Smooth muscle cell (in vitro differentiated cells): ENCODE measurements at regions not wholly inside any gene's neighbourhood (a gene's known extent, or its start where the extent isn't known, plus 50 kb on each side); places are given as distances from the start of the nearest gene placed in this dataset.

Experiments used
- DNase-seq: peaks from one replicate; lab custom pipeline; 2025; ENCODE audit not compliant: unreplicated experiment; lab: John Stamatoyannopoulos, UW
- H2AFZ ChIP-seq: fragments of 200-600 bp; sonication (generic); 2 replicates; pipeline ENCODE4 v1.6.0; 2016; ENCODE audit warnings: antibody characterized with exemption, low read depth, mild to moderate bottlenecking
- H3F3A ChIP-seq: fragments of 200-600 bp; sonication (generic); 2 replicates; pipeline ENCODE4 v1.6.0; 2017; ENCODE audit warnings: antibody characterized with exemption, low read depth
- H3K27ac ChIP-seq: fragments of 200-600 bp; sonication (generic); 2 replicates; pipeline ENCODE4 v1.5.1; 2016; ENCODE audit warnings: low read depth, mild to moderate bottlenecking
- H3K27me3 ChIP-seq: fragments of 200-600 bp; sonication (generic); 2 replicates; pipeline ENCODE4 v1.6.1; 2016; ENCODE audit warnings: low read depth, mild to moderate bottlenecking
- H3K36me3 ChIP-seq: fragments of 200-600 bp; sonication (generic); 2 replicates; pipeline ENCODE4 v1.5.1; 2016; ENCODE audit warnings: low read depth
- H3K4me1 ChIP-seq: fragments of 200-600 bp; sonication (generic); 2 replicates; pipeline ENCODE4 v1.5.1; 2016; ENCODE audit warnings: low read depth
- H3K4me2 ChIP-seq: fragments of 200-600 bp; sonication (generic); 2 replicates; pipeline ENCODE4 v1.6.0; 2016; ENCODE audit warnings: mild to moderate bottlenecking
- H3K4me3 ChIP-seq: fragments of 200-600 bp; sonication (generic); 2 replicates; pipeline ENCODE4 v1.5.1; 2016; ENCODE audit warnings: mild to moderate bottlenecking
- H3K79me2 ChIP-seq: fragments of 200-600 bp; sonication (generic); 2 replicates; pipeline ENCODE4 v1.6.0; 2016; ENCODE audit warnings: low read depth, mild to moderate bottlenecking
- H3K9ac ChIP-seq: fragments of 200-600 bp; sonication (generic); 2 replicates; pipeline ENCODE4 v1.6.0; 2016; ENCODE audit warnings: low read depth
- H3K9me3 ChIP-seq: fragments of 200-600 bp; sonication (generic); replicated peaks from 2 replicates; pipeline ENCODE4 v1.5.1; 2016; ENCODE audit warnings: low read depth
- H4K20me1 ChIP-seq: fragments of 200-600 bp; sonication (generic); 2 replicates; pipeline ENCODE4 v1.6.0; 2016; ENCODE audit warnings: low read depth
- CTCF ChIP-seq: fragments of 200-600 bp; sonication (generic); IDR thresholded peaks from 2 replicates; pipeline ENCODE4 v1.5.1; 2017; ENCODE audit warnings: borderline replicate concordance, mild to moderate bottlenecking, antibody characterized with exemption; ENCODE audit not compliant: insufficient read depth, poor library complexity, severe bottlenecking
- WGBS: methylation state at CpG from one replicate; pipeline ENCODE4 v1.1.7; 2016; ENCODE audit warnings: low lambda C conversion rate; 5-methylcytosine and 5-hydroxymethylcytosine counted together

DNA sequence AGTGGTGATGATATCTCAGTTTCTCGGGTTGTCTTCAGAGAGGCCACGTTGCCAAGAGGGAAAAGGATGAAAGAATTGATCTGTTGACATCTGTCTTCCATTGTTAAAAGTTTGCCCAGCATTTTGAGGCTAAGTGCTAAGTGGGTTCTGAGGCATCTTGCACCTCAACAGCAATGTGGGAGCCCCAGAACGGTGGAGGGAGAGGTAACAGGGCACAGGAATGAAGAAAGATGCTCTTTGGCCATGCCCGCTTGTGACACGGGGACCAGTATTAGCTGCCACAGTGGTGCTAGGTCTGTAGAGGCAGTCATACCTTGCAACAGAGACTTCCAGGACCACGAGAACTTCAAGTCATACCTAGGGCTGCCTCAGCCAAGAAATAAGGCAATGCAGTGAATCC is 106.6 kb upstream of the NUPR2 start:
- H3K9ac ChIP-seq: no peak overlapping the region
- no peak for TF ChIP-seq CTCF
- WGBS: 54% methylated on average over 6 of the region's 6 CpGs
- H3K27ac ChIP-seq: no peak overlapping the region
- no peaks in the 10 kb centered on the region for H3K27me3 ChIP-seq
- no peak overlapping the region for H3K4me3 ChIP-seq
- no peak overlapping the region for H3K4me2 ChIP-seq
- no peaks in the 10 kb centered on the region for H4K20me1 ChIP-seq
- no peaks in the 10 kb centered on the region for H3F3A ChIP-seq
- H3K36me3 ChIP-seq: no peaks in the 10 kb centered on the region
- no peak overlapping the region for H2AFZ ChIP-seq
- peaks cover 5% of the 10 kb centered on the region for H3K9me3 ChIP-seq
- H3K79me2 ChIP-seq: no peaks in the 10 kb centered on the region
- no peak for DNase-seq
- H3K4me1 ChIP-seq: no peaks in the 10 kb centered on the region

DNA sequence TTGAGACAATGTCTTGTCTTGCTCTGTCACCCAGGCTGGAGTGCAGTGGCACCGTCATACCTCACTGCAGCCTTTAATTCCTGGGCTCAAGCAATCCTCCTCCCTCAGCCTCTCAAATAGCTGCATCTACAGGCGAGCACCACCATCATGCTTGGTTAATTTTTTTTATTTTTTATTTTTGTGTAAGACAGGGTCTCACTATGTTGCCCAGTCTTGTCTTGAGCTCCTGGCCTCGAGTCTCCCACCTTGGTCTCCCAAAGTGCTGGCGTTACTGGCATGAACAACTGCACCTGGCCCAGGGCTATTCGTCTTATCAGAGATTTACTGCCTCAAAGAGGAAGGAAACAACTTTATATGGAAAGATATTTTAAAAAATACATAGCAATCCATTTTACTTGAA is 102.8 kb upstream of the NUPR2 start:
- H3K9ac ChIP-seq: no peak overlapping the region
- H3K36me3 ChIP-seq: no peaks in the 10 kb centered on the region
- no peaks in the 10 kb centered on the region for H3K4me1 ChIP-seq
- H3K4me3 ChIP-seq: no peak overlapping the region
- 33% methylated on average over 5 of the region's 5 CpGs for WGBS
- no peaks in the 10 kb centered on the region for H4K20me1 ChIP-seq
- no peak overlapping the region for H3K4me2 ChIP-seq
- H2AFZ ChIP-seq: no peak overlapping the region
- H3K79me2 ChIP-seq: no peaks in the 10 kb centered on the region
- no peaks in the 10 kb centered on the region for H3F3A ChIP-seq
- no peak for DNase-seq
- peaks cover 8% of the 10 kb centered on the region for H3K9me3 ChIP-seq
- no peak overlapping the region for H3K27ac ChIP-seq
- TF ChIP-seq CTCF: no peak
- H3K27me3 ChIP-seq: no peaks in the 10 kb centered on the region

DNA sequence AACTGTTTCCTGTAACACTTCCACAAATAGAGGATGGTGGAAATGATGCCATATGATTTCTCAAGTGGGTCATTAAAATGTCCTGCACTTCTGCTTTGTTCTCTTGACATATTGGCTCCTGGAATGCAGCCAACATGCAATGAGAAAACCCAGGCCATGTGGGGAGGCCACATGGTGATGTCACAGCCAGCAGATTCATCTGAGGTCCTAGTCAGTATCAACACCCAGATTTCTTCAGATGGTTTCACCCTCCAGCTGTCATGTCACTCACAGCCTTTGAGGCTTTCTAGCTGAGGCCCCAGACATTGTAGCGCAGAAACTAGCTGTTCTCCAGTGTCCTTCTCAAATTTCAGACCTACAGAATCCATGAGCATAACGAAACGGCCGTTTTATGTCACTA is 102.3 kb upstream of the NUPR2 start:
- Histone ChIP-seq H4K20me1 (no peaks in the 10 kb centered on the region), H3K27me3 (no peaks in the 10 kb centered on the region), H3F3A (no peaks in the 10 kb centered on the region), H3K4me1 (no peaks in the 10 kb centered on the region), H3K4me3 (no peak overlapping the region), H3K36me3 (no peaks in the 10 kb centered on the region), H3K79me2 (no peaks in the 10 kb centered on the region), H3K9ac (no peak overlapping the region), H3K9me3 (peaks cover 8% of the 10 kb centered on the region), H3K4me2 (no peak overlapping the region), H3K27ac (no peak overlapping the region), H2AFZ (no peak overlapping the region)
- WGBS: 66% methylated on average over 4 of the region's 4 CpGs
- DNase-seq: no peak
- no peak for TF ChIP-seq CTCF

GRCh38 chr7:56213574-56213973 is 97.4 kb upstream of the NUPR2 start:
- Histone ChIP-seq H3K27me3 (no peaks in the 10 kb centered on the region), H3K79me2 (no peaks in the 10 kb centered on the region), H3K9me3 (peaks cover 3% of the 10 kb centered on the region), H3K36me3 (no peaks in the 10 kb centered on the region), H4K20me1 (no peaks in the 10 kb centered on the region), H3K4me3 (no peak overlapping the region), H3K4me1 (no peaks in the 10 kb centered on the region), H3F3A (no peaks in the 10 kb centered on the region), H3K4me2 (no peak overlapping the region), H2AFZ (no peak overlapping the region), H3K27ac (no peak overlapping the region), H3K9ac (no peak overlapping the region)
- no peak for DNase-seq
- WGBS: 71% methylated on average over 1 of the region's 1 CpG
- TF ChIP-seq CTCF: no peak
